Adrenal gland (tissue), 9 donors: ENCODE measurements at regions not wholly inside any gene's neighbourhood (a gene's known extent, or its start where the extent isn't known, plus 50 kb on each side); places are given as distances from the start of the nearest gene placed in this dataset.

Source experiments
- DNase-seq, 7 donors: peaks; one replicate each; pipeline ENCODE4 v3.0.0-alpha.2; 2019 to 2020
- H3K27ac ChIP-seq, 5 donors: fragments of 200-600 bp; sonication (generic) in 4 of 5; 1 replicate in 3 of 5; 2 replicates in 2 of 5; pipeline versions ENCODE4 v1.5.1 to v1.8.0; 2016 to 2020; ENCODE audit warnings: mild to moderate bottlenecking in 1 of 5
- H3K27me3 ChIP-seq: fragments of 200-600 bp; 2 replicates; pipeline ENCODE4 v1.8.0; 2021
- H3K36me3 ChIP-seq, 2 donors: fragments of 200-600 bp; replicated peaks in 1 of 2; 1 replicate in 1 of 2; 2 replicates in 1 of 2; pipeline versions ENCODE4 v1.5.1 to v1.8.0; 2018 to 2022
- H3K4me1 ChIP-seq, 2 donors: fragments of 200-600 bp; replicated peaks in 1 of 2; 1 replicate in 1 of 2; 2 replicates in 1 of 2; pipeline versions ENCODE4 v1.5.1 to v1.8.0; 2018 to 2021
- H3K4me3 ChIP-seq, 4 donors: fragments of 200-600 bp; sonication (generic) in 3 of 4; one replicate each; pipeline ENCODE4 v1.5.1; 2016 to 2018
- H3K9me3 ChIP-seq, 3 donors: fragments of 200-600 bp; sonication (generic) in 1 of 3; replicated peaks in 1 of 3; 1 replicate in 2 of 3; 2 replicates in 1 of 3; pipeline versions ENCODE4 v1.5.1 to v1.8.0; 2016 to 2021
- POLR2A ChIP-seq, 2 donors: fragments of 450-650 bp; IDR thresholded peaks; one replicate each; pipeline ENCODE4 v1.6.1; 2017; ENCODE audit warnings: antibody characterized with exemption in 2 of 2, mild to moderate bottlenecking in 2 of 2, moderate library complexity in 1 of 2
- WGBS, 4 donors: extraction: QIAGEN DNeasy Blood & Tissue Kit in 2 of 4; methylation state at CpG; one replicate each; pipeline versions ENCODE4 v1.1.5 to v1.1.7; 2013 to 2017; 5-methylcytosine and 5-hydroxymethylcytosine counted together
- intact Hi-C, 2 donors: fragments of 100-400 bp; cut with DNase I; formaldehyde crosslinking; loops; one replicate each; pipeline versions ENCODE4 v1.14.1 to v1.15.0; 2022 to 2023
- TF ChIP-seq, protein P1 (sequence below), 6 experiments: fragments of 450-650 bp in 4 of 6; fragments of 200-600 bp in 2 of 6; sonication (generic) in 1 of 6; IDR thresholded peaks; 1 replicate in 5 of 6; 2 replicates in 1 of 6; pipeline versions ENCODE4 v1.5.1 to v1.8.0; 2016 to 2021; ENCODE audit warnings: antibody characterized with exemption in 6 of 6, mild to moderate bottlenecking in 2 of 6, moderate library complexity in 1 of 6
- donor health status: healthy with polysubstance abuse.
- donor health status: Bipolar disorder and iron deficiency.
- donor health status: DM: yes; HTN: yes; CAD: no.
- donor health status: DM: no; HTN: no; CAD: no.
- donor health status: DM: no; HTN: no; CAD: no.

- Histone ChIP-seq H3K27ac (no peak overlapping the region), H3K9me3 (no peaks in the 10 kb centered on the region), H3K27me3 (no peaks in the 10 kb centered on the region), H3K36me3 (no peaks in the 10 kb centered on the region), H3K4me1 (peaks cover 0 to 3% of the 10 kb centered on the region in 2 donors), H3K4me3 (no peak overlapping the region)
- WGBS, 4 donors = 90 to 97% (median 93%) methylated on average over 2 of the region's 2 CpGs
- intact Hi-C loops = no loop called here
- no peak for DNase-seq
- TF ChIP-seq POLR2A (IDR thresholded peaks at IDR 0.05) = no peak
- TF ChIP-seq, protein P1, sequence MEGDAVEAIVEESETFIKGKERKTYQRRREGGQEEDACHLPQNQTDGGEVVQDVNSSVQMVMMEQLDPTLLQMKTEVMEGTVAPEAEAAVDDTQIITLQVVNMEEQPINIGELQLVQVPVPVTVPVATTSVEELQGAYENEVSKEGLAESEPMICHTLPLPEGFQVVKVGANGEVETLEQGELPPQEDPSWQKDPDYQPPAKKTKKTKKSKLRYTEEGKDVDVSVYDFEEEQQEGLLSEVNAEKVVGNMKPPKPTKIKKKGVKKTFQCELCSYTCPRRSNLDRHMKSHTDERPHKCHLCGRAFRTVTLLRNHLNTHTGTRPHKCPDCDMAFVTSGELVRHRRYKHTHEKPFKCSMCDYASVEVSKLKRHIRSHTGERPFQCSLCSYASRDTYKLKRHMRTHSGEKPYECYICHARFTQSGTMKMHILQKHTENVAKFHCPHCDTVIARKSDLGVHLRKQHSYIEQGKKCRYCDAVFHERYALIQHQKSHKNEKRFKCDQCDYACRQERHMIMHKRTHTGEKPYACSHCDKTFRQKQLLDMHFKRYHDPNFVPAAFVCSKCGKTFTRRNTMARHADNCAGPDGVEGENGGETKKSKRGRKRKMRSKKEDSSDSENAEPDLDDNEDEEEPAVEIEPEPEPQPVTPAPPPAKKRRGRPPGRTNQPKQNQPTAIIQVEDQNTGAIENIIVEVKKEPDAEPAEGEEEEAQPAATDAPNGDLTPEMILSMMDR (IDR thresholded peaks at IDR 0.05) = no peak
These were observed 230.3 kb upstream of the IRF2BP2 start for GRCh38 chr1:234840253-234840652.

DNA sequence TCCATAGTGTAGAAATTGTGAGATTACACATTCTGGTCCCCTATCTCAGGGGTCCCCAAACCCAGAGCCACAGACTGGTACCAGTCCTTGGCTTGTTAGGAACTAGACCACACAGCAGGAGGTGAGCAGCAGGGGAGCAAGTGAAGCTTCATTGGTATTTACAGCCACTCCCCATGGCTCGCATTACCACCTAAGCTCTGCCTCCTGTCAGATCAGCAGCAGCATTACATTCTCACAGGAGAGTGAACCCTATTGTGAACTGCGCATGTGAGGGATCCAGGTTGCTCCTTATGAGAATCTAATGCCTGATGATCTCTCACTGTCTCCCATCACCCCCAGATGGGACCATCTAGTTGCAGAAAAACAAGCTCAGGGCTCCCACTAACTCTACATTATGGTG lies 229.7 kb upstream of the IRF2BP2 start:
- Histone ChIP-seq H3K4me1 (peaks cover 0 to 3% of the 10 kb centered on the region in 2 donors), H3K27ac (no peak overlapping the region), H3K27me3 (no peaks in the 10 kb centered on the region), H3K36me3 (no peaks in the 10 kb centered on the region), H3K9me3 (no peaks in the 10 kb centered on the region), H3K4me3 (no peak overlapping the region)
- no peak for DNase-seq
- TF ChIP-seq, protein P1 (IDR thresholded peaks at IDR 0.05) = no peak
- no peak for TF ChIP-seq POLR2A (IDR thresholded peaks at IDR 0.05)
- WGBS, 4 donors = 94 to 100% (median 99%) methylated on average over 2 of the region's 2 CpGs
- intact Hi-C loops = no loop called here

- no peak for DNase-seq
- WGBS, 4 donors = 88 to 97% (median 93%) methylated on average over 1 of the region's 1 CpG
- Histone ChIP-seq H3K4me1 (peaks cover 0 to 3% of the 10 kb centered on the region in 2 donors), H3K27ac (no peak overlapping the region), H3K4me3 (no peak overlapping the region), H3K36me3 (no peaks in the 10 kb centered on the region), H3K27me3 (no peaks in the 10 kb centered on the region), H3K9me3 (no peaks in the 10 kb centered on the region)
- intact Hi-C loops = no loop called here
- TF ChIP-seq POLR2A (IDR thresholded peaks at IDR 0.05) = no peak
These were observed 228.8 kb upstream of the IRF2BP2 start for GRCh38 chr1:234838820-234839219.

- peaks cover 0 to 3% of the 10 kb centered on the region in 2 donors for H3K4me1 ChIP-seq
These were observed 228.2 kb upstream of the IRF2BP2 start for GRCh38 chr1:234838182-234838581.

DNA sequence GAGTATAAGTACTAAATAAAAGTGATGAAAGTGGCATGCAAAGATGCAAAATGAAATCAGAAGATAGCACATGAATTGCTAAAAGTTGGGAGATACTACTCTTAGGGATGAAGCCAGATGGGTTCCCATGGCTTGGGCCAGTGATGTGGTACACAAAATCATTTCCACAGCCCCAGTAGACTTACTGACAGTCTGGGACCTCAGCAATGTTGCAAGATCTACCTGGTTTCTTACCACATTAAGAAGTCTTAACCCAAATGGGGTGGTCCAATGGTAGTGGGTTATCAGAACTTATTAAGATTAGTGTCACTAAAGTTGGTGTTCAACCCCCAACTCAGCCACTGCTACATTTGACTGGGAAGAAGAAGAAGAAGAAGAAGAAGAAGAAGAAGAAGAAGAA lies 227.7 kb upstream of the IRF2BP2 start:
- intact Hi-C loops = no loop called here
- no peak for TF ChIP-seq POLR2A (IDR thresholded peaks at IDR 0.05)
- TF ChIP-seq, protein P1 (IDR thresholded peaks at IDR 0.05) = no peak
- Histone ChIP-seq H3K4me1 (peaks cover 0 to 3% of the 10 kb centered on the region in 2 donors), H3K27ac (no peak overlapping the region), H3K9me3 (no peaks in the 10 kb centered on the region), H3K27me3 (no peaks in the 10 kb centered on the region), H3K4me3 (no peak overlapping the region), H3K36me3 (no peaks in the 10 kb centered on the region)
- DNase-seq = no peak

More at GRCh38 chr1:234838182-234838581, 228.2 kb upstream of the IRF2BP2 start:
- DNase-seq = no peak
- Histone ChIP-seq H3K27ac (no peak overlapping the region), H3K27me3 (no peaks in the 10 kb centered on the region), H3K9me3 (no peaks in the 10 kb centered on the region), H3K36me3 (no peaks in the 10 kb centered on the region), H3K4me3 (no peak overlapping the region)
- no peak for TF ChIP-seq POLR2A (IDR thresholded peaks at IDR 0.05)
- TF ChIP-seq, protein P1 (IDR thresholded peaks at IDR 0.05) = no peak
- 100% methylated on average over 1 of the region's 1 CpG; no CpG with 5 or more reads in 2 of the 4 donors for WGBS, 4 donors
- intact Hi-C loops = no loop called here
